Stimulated activated CD4-positive, alpha-beta T cell treated with anti-CD3 and anti-CD28 coated beads, Interleukin-15, amount 100 ng/mL, for 24 hours (primary cell): ENCODE measurements at regions not wholly inside any gene's neighbourhood (a gene's known extent, or its start where the extent isn't known, plus 50 kb on each side); places are given as distances from the start of the nearest gene placed in this dataset.

Source experiments
- DNase-seq: peaks from one replicate; pipeline ENCODE4 v3.0.0-alpha.2; 2020

- no peak for DNase-seq
These were observed 262.8 kb upstream of the HS3ST5 start for GRCh38 chr6:114605656-114606055.

- DNase-seq: no peak
These were observed 257.6 kb upstream of the HS3ST5 start for GRCh38 chr6:114600381-114600780.

GRCh38 chr6:114595591-114595990 is 252.8 kb upstream of the HS3ST5 start:
- DNase-seq: no peak

- no peak for DNase-seq
These were observed 252.4 kb upstream of the HS3ST5 start for GRCh38 chr6:114595186-114595585.

- DNase-seq: no peak
These were observed 249.7 kb upstream of the HS3ST5 start for GRCh38 chr6:114592506-114592905.

GRCh38 chr6:114588726-114589125 is 245.9 kb upstream of the HS3ST5 start:
- DNase-seq: no peak

GRCh38 chr6:114586298-114586697 is 243.5 kb upstream of the HS3ST5 start:
- no peak for DNase-seq

GRCh38 chr6:114581293-114581692 is 238.5 kb upstream of the HS3ST5 start:
- DNase-seq: no peak

- no peak for DNase-seq
These were observed 238.1 kb upstream of the HS3ST5 start for GRCh38 chr6:114580882-114581281.

GRCh38 chr6:114579486-114579885 is 236.7 kb upstream of the HS3ST5 start:
- no peak for DNase-seq

- DNase-seq: no peak
These were observed 234.3 kb upstream of the HS3ST5 start for GRCh38 chr6:114577109-114577508.

GRCh38 chr6:114576330-114576729 is 233.5 kb upstream of the HS3ST5 start:
- no peak for DNase-seq

- DNase-seq: no peak
These were observed 226.8 kb upstream of the HS3ST5 start for GRCh38 chr6:114569669-114570068.

GRCh38 chr6:114564302-114564933 is 221.6 kb upstream of the HS3ST5 start:
- no peak for DNase-seq

GRCh38 chr6:114559419-114559818 is 216.6 kb upstream of the HS3ST5 start:
- DNase-seq: no peak

GRCh38 chr6:114558153-114558552 is 215.3 kb upstream of the HS3ST5 start:
- no peak for DNase-seq

GRCh38 chr6:114556846-114557488 is 214.1 kb upstream of the HS3ST5 start:
- DNase-seq: no peak

GRCh38 chr6:114550316-114550715 is 207.5 kb upstream of the HS3ST5 start:
- DNase-seq: no peak

GRCh38 chr6:114543696-114544095 is 200.9 kb upstream of the HS3ST5 start:
- DNase-seq: no peak

GRCh38 chr6:114541794-114542193 is 199.0 kb upstream of the HS3ST5 start:
- no peak for DNase-seq

GRCh38 chr6:114537977-114538376 is 195.2 kb upstream of the HS3ST5 start:
- DNase-seq: no peak

GRCh38 chr6:114534813-114535212 is 192.0 kb upstream of the HS3ST5 start:
- no peak for DNase-seq

- no peak for DNase-seq
These were observed 181.3 kb upstream of the HS3ST5 start for GRCh38 chr6:114524081-114524480.

GRCh38 chr6:114523508-114523907 is 180.7 kb upstream of the HS3ST5 start:
- no peak for DNase-seq

- DNase-seq: no peak
These were observed 179.1 kb upstream of the HS3ST5 start for GRCh38 chr6:114521926-114522325.
